Lower leg skin (tissue), 4 donors: ENCODE measurements at regions not wholly inside any gene's neighbourhood (a gene's known extent, or its start where the extent isn't known, plus 50 kb on each side); places are given as distances from the start of the nearest gene placed in this dataset.

ENCODE experiments used
- DNase-seq, 2 donors: peaks; one replicate each; pipeline ENCODE4 v3.0.0-alpha.2; 2019; ENCODE audit warnings: low spot score in 2 of 2
- H3K4me3 ChIP-seq: fragments of 200-600 bp; sonication (generic); 2 replicates; pipeline ENCODE4 v1.5.1; 2017; ENCODE audit warnings: mild to moderate bottlenecking, low read depth; ENCODE audit not compliant: poor library complexity, severe bottlenecking
- CTCF ChIP-seq, 3 donors: fragments of 450-650 bp; IDR thresholded peaks; one replicate each; pipeline ENCODE4 v1.5.1; 2016; ENCODE audit warnings: antibody characterized with exemption in 3 of 3, mild to moderate bottlenecking in 3 of 3, moderate library complexity in 2 of 3
- POLR2A ChIP-seq, 2 donors: fragments of 450-650 bp; IDR thresholded peaks; one replicate each; pipeline ENCODE4 v1.6.1; 2016 to 2017; ENCODE audit warnings: antibody characterized with exemption in 2 of 2, mild to moderate bottlenecking in 1 of 2, moderate library complexity in 1 of 2
- WGBS, 2 donors: methylation state at CpG; one replicate each; pipeline ENCODE4 v1.1.5; 2018; 5-methylcytosine and 5-hydroxymethylcytosine counted together
- intact Hi-C: fragments of 100-400 bp; cut with DNase I; formaldehyde crosslinking; loops from one replicate; pipeline ENCODE4 v1.15.0; 2023; ENCODE audit warnings: low total_unique reads

DNA sequence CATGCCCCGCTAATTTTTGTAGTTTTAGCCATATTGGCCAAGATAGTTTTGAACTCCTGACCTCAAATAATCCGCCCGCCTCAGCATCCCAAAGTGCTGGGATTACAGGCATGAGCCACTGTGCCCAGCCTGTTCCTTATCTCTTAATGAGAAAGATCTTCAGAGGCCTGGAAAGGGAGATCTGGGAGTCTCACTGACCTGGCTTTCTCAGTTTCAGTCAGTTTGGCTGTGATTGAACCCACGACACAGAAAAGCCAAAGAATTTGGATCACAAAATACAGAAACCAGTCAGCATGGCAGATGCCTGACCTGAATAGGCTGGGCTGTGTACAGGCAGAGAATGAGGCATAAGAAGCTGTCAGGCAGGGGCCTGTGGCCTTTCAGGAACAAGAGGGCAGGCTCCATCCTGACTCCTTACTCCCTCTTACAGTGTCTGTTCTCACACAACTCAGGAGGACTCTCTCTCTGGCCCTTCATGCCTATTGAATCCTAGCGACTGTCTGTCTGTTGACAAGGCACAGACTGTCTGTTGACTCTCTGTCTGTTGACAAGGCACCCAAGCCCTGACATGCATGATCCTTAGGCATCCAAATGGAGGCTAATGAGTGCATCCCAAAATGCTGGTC lies 366.5 kb upstream of the CCDC196 start:
- intact Hi-C loops = no loop called here
- DNase-seq = no peak
- TF ChIP-seq CTCF (IDR thresholded peaks at IDR 0.05) = no peak
- no peak for TF ChIP-seq POLR2A (IDR thresholded peaks at IDR 0.05)
- H3K4me3 ChIP-seq = no peak overlapping the region
- WGBS, 2 donors = 88 to 93% methylated on average over 5 of the region's 5 CpGs

GRCh38 chr14:66120402-66120801 lies 365.8 kb upstream of the CCDC196 start:
- TF ChIP-seq POLR2A (IDR thresholded peaks at IDR 0.05) (no peak), CTCF (IDR thresholded peaks at IDR 0.05) (no peak)
- no peak overlapping the region for H3K4me3 ChIP-seq
- no peak for DNase-seq
- intact Hi-C loops = no loop called here
- WGBS, 2 donors = 78 to 79% methylated on average over 3 of the region's 3 CpGs

GRCh38 chr14:66121859-66122258 lies 364.3 kb upstream of the CCDC196 start:
- intact Hi-C loops = no loop called here
- no peak for TF ChIP-seq CTCF (IDR thresholded peaks at IDR 0.05)
- TF ChIP-seq POLR2A (IDR thresholded peaks at IDR 0.05) = no peak
- no peak for DNase-seq
- H3K4me3 ChIP-seq = no peak overlapping the region
- 88 to 93% methylated on average over 3 of the region's 3 CpGs for WGBS, 2 donors

DNA sequence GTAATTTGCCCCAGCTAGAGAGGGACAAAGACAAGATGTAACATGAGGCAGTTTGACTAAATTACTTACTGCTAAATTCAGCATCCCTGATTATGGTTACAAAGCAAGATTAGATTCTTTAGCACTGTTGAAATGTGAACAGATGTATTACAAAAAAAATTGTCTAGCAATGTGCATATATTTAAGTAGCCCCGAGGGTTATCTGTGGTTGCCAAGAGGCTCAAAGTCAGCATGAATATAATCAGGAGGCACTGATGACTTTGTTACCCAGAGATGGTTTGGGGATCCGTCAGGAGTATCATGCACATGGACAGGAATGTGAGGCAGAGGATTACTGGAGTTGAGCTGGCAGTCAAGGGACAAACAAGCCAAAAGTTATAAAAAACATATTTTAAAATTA lies 356.9 kb upstream of the CCDC196 start:
- TF ChIP-seq CTCF (IDR thresholded peaks at IDR 0.05) = no peak
- TF ChIP-seq POLR2A (IDR thresholded peaks at IDR 0.05) = no peak
- 60 to 62% methylated on average over 2 of the region's 2 CpGs for WGBS, 2 donors
- no peak for DNase-seq
- intact Hi-C loops = no loop called here
- H3K4me3 ChIP-seq = no peak overlapping the region

DNA sequence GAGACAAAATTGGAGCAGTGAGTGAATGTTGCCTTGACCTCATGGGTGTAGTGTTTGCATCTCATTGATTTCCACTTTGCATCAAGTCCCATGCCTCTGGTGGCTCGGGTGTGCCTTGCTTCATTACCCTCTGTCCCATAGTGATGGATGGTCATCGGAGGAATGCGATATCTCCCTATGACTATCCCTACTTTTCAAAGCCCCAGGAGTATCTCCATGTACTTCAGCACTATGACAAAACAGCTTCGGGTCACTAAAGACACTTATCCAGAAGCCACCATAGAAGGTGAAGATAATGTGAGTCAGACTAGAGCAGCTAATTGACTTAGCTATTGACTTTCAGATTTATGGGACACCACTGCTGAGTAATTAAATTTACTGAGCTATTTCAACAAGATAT lies 355.1 kb upstream of the CCDC196 start:
- intact Hi-C loops = no loop called here
- TF ChIP-seq CTCF (IDR thresholded peaks at IDR 0.05) (no peak), POLR2A (IDR thresholded peaks at IDR 0.05) (no peak)
- WGBS, 2 donors = 80 to 92% methylated on average over 4 of the region's 4 CpGs
- no peak for DNase-seq
- no peak overlapping the region for H3K4me3 ChIP-seq

GRCh38 chr14:66133666-66134065 lies 352.5 kb upstream of the CCDC196 start:
- intact Hi-C loops = no loop called here
- no peak for TF ChIP-seq POLR2A (IDR thresholded peaks at IDR 0.05)
- TF ChIP-seq CTCF (IDR thresholded peaks at IDR 0.05) = no peak
- H3K4me3 ChIP-seq = no peak overlapping the region
- no peak for DNase-seq
